ENCODE measurements at regions not wholly inside any gene's neighbourhood (a gene's known extent, or its start where the extent isn't known, plus 50 kb on each side); places are given as distances from the start of the nearest gene placed in this dataset.

DNA sequence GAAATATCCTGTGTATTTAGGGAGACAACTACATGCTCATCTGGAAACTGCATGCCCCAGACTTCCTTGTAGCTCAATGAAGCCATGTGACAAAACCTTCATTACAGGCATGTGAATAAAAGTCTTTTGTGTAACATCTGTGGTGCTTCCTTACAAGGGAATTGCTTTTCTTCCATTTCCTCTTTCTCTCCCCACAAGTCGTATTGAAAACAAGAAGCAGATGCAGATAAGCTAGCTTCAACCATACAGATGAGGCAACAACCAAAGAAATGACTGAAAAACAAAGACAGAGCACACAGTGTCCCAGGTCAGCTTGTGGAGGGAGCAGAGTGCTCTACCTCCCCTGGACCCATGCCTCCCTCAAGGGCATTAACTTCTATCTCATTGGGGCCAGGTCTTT, 115.8 kb upstream of the INPP4B start:
- TF ChIP-seq, protein P1, sequence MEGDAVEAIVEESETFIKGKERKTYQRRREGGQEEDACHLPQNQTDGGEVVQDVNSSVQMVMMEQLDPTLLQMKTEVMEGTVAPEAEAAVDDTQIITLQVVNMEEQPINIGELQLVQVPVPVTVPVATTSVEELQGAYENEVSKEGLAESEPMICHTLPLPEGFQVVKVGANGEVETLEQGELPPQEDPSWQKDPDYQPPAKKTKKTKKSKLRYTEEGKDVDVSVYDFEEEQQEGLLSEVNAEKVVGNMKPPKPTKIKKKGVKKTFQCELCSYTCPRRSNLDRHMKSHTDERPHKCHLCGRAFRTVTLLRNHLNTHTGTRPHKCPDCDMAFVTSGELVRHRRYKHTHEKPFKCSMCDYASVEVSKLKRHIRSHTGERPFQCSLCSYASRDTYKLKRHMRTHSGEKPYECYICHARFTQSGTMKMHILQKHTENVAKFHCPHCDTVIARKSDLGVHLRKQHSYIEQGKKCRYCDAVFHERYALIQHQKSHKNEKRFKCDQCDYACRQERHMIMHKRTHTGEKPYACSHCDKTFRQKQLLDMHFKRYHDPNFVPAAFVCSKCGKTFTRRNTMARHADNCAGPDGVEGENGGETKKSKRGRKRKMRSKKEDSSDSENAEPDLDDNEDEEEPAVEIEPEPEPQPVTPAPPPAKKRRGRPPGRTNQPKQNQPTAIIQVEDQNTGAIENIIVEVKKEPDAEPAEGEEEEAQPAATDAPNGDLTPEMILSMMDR (IDR thresholded peaks at IDR 0.05; ENCODE audit: low read depth, low read length): no peak
- H3K4me3 ChIP-seq (ENCODE audit: low read depth, low read length): no peak overlapping the region

DNA sequence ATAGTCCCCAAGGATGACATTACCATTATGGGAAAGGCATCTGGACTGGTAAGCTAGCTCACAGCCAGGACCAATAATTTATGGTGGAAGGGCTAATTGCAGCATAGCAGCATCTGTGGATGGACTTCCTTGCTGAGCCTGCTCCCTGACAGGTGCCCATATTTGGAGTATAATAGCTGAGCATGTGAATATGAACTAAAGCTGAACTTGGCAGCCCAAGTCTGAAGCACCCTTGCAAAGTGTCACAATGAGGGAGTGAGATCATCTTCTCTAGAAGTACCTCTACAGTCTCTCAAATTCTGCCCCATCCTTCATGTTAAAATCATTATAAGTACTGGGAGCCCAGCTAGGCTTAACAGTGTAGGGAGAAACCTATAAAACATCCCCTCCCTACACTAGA, 128.2 kb upstream of the INPP4B start:
- no peak overlapping the region for H3K4me3 ChIP-seq (ENCODE audit: low read depth, low read length)
- TF ChIP-seq, protein P1 (IDR thresholded peaks at IDR 0.05; ENCODE audit: low read depth, low read length): no peak

DNA sequence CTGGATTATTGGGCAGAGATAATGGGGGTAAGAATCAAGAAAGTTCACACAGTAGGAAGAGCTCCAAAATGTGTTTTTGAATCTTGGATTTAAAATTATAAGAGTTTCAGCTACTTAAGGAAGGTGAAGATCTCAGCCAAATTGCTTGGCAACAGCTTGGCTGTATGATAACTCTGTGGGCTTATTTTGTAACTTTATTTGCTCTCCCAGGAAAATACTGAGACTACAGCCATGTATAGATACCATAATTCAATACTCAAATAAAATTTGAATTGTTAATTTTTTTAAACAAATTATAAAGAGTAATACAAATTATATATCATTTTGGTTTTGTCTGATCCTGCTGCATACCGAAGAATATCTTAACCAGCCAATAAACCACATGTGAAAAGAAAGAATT, 129.5 kb upstream of the INPP4B start:
- TF ChIP-seq, protein P1 (IDR thresholded peaks at IDR 0.05; ENCODE audit: low read depth, low read length): no peak
- no peak overlapping the region for H3K4me3 ChIP-seq (ENCODE audit: low read depth, low read length)

DNA sequence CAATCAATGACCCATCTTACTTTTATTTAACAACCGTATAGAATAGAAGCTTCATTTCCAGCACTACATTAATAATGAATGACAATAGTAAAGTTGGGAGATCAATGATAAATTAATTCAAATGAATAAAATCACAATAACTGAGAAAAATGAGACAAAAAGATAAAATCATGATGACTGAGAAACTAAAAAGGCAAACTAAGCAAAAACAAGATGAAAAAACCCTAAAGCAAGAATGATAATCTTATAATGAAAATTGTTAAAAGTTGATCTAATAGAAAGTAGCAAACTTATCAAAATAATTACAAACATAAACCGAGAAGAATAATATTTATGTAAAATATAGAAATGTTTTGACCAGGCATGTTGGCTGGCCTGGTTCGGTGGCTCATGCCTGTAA, 130.4 kb upstream of the INPP4B start:
- TF ChIP-seq, protein P1 (IDR thresholded peaks at IDR 0.05; ENCODE audit: low read depth, low read length): no peak
- no peak overlapping the region for H3K4me3 ChIP-seq (ENCODE audit: low read depth, low read length)

DNA sequence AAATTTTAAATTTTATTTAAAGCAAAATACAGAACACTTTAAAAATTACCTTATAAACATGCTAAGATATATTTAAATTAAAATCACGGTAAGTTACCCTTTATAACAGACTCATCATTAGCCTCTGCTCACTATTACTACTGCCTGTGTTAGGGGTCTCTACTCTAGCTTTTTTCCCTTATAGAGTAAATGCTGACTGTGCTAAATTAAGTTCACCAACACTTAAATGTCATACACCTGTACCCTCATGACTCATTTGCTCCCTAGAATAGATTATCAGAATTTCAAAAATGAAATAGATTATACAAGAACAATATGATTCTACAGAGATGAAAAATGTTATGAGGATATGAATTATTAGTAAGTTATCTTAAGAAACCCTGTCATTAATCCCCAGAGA, 131.1 kb upstream of the INPP4B start:
- TF ChIP-seq, protein P1 (IDR thresholded peaks at IDR 0.05; ENCODE audit: low read depth, low read length): no peak
- no peak overlapping the region for H3K4me3 ChIP-seq (ENCODE audit: low read depth, low read length)

DNA sequence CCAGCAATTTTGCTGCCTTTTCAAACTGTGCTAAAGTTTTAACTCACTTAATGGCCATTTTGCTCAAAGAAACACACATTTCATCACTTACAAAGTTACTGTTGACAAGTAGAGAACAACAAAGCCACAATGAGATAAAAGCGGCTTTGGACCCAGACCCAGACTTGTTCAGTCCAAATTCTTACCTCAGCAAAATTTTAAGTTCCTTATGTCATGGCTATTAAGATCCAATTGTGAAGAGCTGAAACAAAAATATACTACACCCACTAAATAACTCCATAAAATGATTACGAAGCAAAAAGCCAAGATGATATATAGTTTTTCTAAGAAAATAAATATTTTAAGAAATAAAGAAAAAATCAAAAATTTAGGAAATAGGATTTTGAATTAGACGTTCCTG, 137.0 kb upstream of the INPP4B start:
- no peak overlapping the region for H3K4me3 ChIP-seq (ENCODE audit: low read depth, low read length)
- TF ChIP-seq, protein P1 (IDR thresholded peaks at IDR 0.05; ENCODE audit: low read depth, low read length): no peak

DNA sequence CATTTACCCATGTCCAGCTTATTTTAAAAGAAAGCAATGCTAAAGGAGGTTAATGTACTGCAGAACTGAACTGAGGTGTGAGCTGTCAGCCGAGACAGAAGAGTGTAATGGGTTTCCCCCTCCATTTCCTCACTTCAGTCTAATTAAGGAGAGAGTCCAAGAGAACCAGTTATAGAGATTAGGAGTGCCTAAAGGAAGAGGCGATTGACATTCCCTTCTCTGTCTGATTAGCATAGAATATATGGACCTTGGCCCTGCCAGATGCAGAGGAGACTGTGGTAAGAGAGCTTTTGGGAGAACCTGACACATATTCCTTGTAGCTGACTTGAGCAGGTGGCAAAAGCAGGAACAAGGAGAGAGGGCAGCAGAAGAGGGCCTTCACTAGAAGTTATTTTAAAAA, 137.5 kb upstream of the INPP4B start:
- TF ChIP-seq, protein P1 (IDR thresholded peaks at IDR 0.05; ENCODE audit: low read depth, low read length): no peak
- H3K4me3 ChIP-seq (ENCODE audit: low read depth, low read length): no peak overlapping the region
